GM12891 (cell line): ENCODE measurements at regions not wholly inside any gene's neighbourhood (a gene's known extent, or its start where the extent isn't known, plus 50 kb on each side); places are given as distances from the start of the nearest gene placed in this dataset.
"Not testable (repeated sequence)": the region's sequence is repeated elsewhere in the genome, so short reads cannot be mapped to it uniquely, and the experiment has no call there.

Experiments used
- DNase-seq: peaks from one replicate; pipeline ENCODE4 v3.0.0; 2011; ENCODE audit warnings: low spot score; ENCODE audit not compliant: insufficient read length
- FAIRE-seq: peaks from 2 replicates; lab custom pipeline; 2011; peaks lifted over from hg19 to GRCh38; lab: Jason Lieb, UNC
- PAX5 ChIP-seq: IDR thresholded peaks from 2 replicates; pipeline ENCODE4 v1.6.1; 2011; ENCODE audit warnings: low read length, moderate library complexity, mild to moderate bottlenecking; ENCODE audit not compliant: insufficient read depth, severe bottlenecking
- POLR2A ChIP-seq: IDR thresholded peaks from 2 replicates; pipeline ENCODE4 v1.6.1; 2011; ENCODE audit warnings: low read depth, low read length, control low read depth
- POLR2AphosphoS5 ChIP-seq: IDR thresholded peaks from 2 replicates; pipeline ENCODE4 v1.6.1; 2011; ENCODE audit warnings: low read depth, low read length, control low read depth
- POU2F2 ChIP-seq: IDR thresholded peaks from 2 replicates; pipeline ENCODE4 v1.6.1; 2011; ENCODE audit warnings: low read depth, mild to moderate bottlenecking, control low read depth, low read length, moderate library complexity
- SPI1 ChIP-seq: IDR thresholded peaks from 2 replicates; pipeline ENCODE4 v1.6.1; 2011; ENCODE audit warnings: low read depth, low read length, control low read depth
- TAF1 ChIP-seq: IDR thresholded peaks from 2 replicates; pipeline ENCODE4 v1.6.1; 2011; ENCODE audit warnings: low read depth, low read length, control low read depth

- no peak for FAIRE-seq
- TF ChIP-seq POLR2A (no peak), TAF1 (no peak), POLR2AphosphoS5 (no peak), POU2F2 (no peak), PAX5 (no peak), SPI1 (no peak)
- DNase-seq: no peak
These were observed 158.4 kb upstream of the RASSF8 start for GRCh38 chr12:25800101-25800500.

GRCh38 chr12:25801734-25802133 is 156.7 kb upstream of the RASSF8 start:
- TF ChIP-seq POLR2A: no peak
- no peak for TF ChIP-seq TAF1
- TF ChIP-seq POLR2AphosphoS5: no peak
- no peak for TF ChIP-seq PAX5
- no peak for TF ChIP-seq SPI1
- no peak for TF ChIP-seq POU2F2
- DNase-seq (no peak), FAIRE-seq (no peak)

- FAIRE-seq (no peak), DNase-seq (no peak)
- TF ChIP-seq TAF1: no peak
These were observed 156.3 kb upstream of the RASSF8 start for GRCh38 chr12:25802143-25802542.

GRCh38 chr12:25803029-25803664 is 155.3 kb upstream of the RASSF8 start:
- not testable (repeated sequence) for FAIRE-seq, DNase-seq

GRCh38 chr12:25804286-25804685 is 154.2 kb upstream of the RASSF8 start:
- peak; percentile 45 for FAIRE-seq
- DNase-seq: not testable (repeated sequence)

- no peak for FAIRE-seq
- TF ChIP-seq PAX5: no peak
- no peak for TF ChIP-seq POLR2A
- no peak for TF ChIP-seq POU2F2
- TF ChIP-seq POLR2AphosphoS5: no peak
- no peak for TF ChIP-seq TAF1
- no peak for TF ChIP-seq SPI1
- DNase-seq: no peak
These were observed 152.2 kb upstream of the RASSF8 start for GRCh38 chr12:25806271-25806670.

GRCh38 chr12:25808604-25809003 is 149.9 kb upstream of the RASSF8 start:
- TF ChIP-seq PAX5 (no peak), POLR2A (no peak), SPI1 (no peak), POU2F2 (no peak), TAF1 (no peak)
- FAIRE-seq (no peak), DNase-seq (no peak)

GRCh38 chr12:25810683-25811082 is 147.8 kb upstream of the RASSF8 start:
- DNase-seq (no peak), FAIRE-seq (no peak)
- TF ChIP-seq POU2F2: no peak
- no peak for TF ChIP-seq SPI1
- TF ChIP-seq POLR2A: no peak
- TF ChIP-seq POLR2AphosphoS5: no peak
- TF ChIP-seq PAX5: no peak
- TF ChIP-seq TAF1: no peak

GRCh38 chr12:25811656-25812126 is 146.8 kb upstream of the RASSF8 start:
- DNase-seq (no peak), FAIRE-seq (no peak)
- no peak for TF ChIP-seq PAX5
- no peak for TF ChIP-seq SPI1
- TF ChIP-seq POU2F2: no peak
- TF ChIP-seq TAF1: no peak
- no peak for TF ChIP-seq POLR2A
- no peak for TF ChIP-seq POLR2AphosphoS5

GRCh38 chr12:25812295-25812694 is 146.2 kb upstream of the RASSF8 start:
- DNase-seq: no peak
- no peak for FAIRE-seq
- TF ChIP-seq POU2F2: no peak
- TF ChIP-seq SPI1: no peak
- TF ChIP-seq POLR2A: no peak
- no peak for TF ChIP-seq PAX5
- TF ChIP-seq TAF1: no peak
- TF ChIP-seq POLR2AphosphoS5: no peak

GRCh38 chr12:25813843-25814242 is 144.6 kb upstream of the RASSF8 start:
- no peak for FAIRE-seq
- no peak for TF ChIP-seq SPI1
- TF ChIP-seq POU2F2: no peak
- no peak for TF ChIP-seq PAX5
- TF ChIP-seq TAF1: no peak
- no peak for TF ChIP-seq POLR2AphosphoS5
- no peak for TF ChIP-seq POLR2A

More at GRCh38 chr12:25813843-25814242, 144.6 kb upstream of the RASSF8 start:
- DNase-seq: no peak
